Neural progenitor cell (in vitro differentiated cells): ENCODE measurements at regions not wholly inside any gene's neighbourhood (a gene's known extent, or its start where the extent isn't known, plus 50 kb on each side); places are given as distances from the start of the nearest gene placed in this dataset.

Experiments
- CTCF ChIP-seq: fragments of 200-600 bp; sonication (generic); IDR thresholded peaks from 2 replicates; pipeline ENCODE4 v1.5.1; 2017; ENCODE audit warnings: antibody characterized with exemption, mild to moderate bottlenecking
- EZH2 ChIP-seq: fragments of 200-600 bp; sonication (generic); IDR thresholded peaks from 2 replicates; pipeline ENCODE4 v1.6.1; 2017; ENCODE audit warnings: antibody characterized with exemption, mild to moderate bottlenecking, moderate library complexity

GRCh38 chr6:133097208-133097607, 143.9 kb upstream of the EYA4 start:
- TF ChIP-seq EZH2 = no peak
- TF ChIP-seq CTCF = no peak
